Omental fat pad (tissue), 3 donors: ENCODE measurements at regions not wholly inside any gene's neighbourhood (a gene's known extent, or its start where the extent isn't known, plus 50 kb on each side); places are given as distances from the start of the nearest gene placed in this dataset.
"Not testable (repeated sequence)": the region's sequence is repeated elsewhere in the genome, so short reads cannot be mapped to it uniquely, and the experiment has no call there.

Source experiments
- ATAC-seq: fragments of 150-250 bp; one replicate; pipeline ENCODE4 v1.9.1; 2016; ENCODE audit warnings: mild to moderate bottlenecking, moderate library complexity; ENCODE audit not compliant: low FRiP score
- DNase-seq: peaks from one replicate; pipeline ENCODE4 v3.0.0-alpha.2; 2019; ENCODE audit warnings: low spot score
- TF ChIP-seq, protein P1 (sequence below), 3 donors: fragments of 450-650 bp; IDR thresholded peaks; one replicate each; pipeline ENCODE4 v1.5.1; 2016 to 2017; ENCODE audit warnings: antibody characterized with exemption in 3 of 3, mild to moderate bottlenecking in 3 of 3, moderate library complexity in 2 of 3

- TF ChIP-seq, protein P1, sequence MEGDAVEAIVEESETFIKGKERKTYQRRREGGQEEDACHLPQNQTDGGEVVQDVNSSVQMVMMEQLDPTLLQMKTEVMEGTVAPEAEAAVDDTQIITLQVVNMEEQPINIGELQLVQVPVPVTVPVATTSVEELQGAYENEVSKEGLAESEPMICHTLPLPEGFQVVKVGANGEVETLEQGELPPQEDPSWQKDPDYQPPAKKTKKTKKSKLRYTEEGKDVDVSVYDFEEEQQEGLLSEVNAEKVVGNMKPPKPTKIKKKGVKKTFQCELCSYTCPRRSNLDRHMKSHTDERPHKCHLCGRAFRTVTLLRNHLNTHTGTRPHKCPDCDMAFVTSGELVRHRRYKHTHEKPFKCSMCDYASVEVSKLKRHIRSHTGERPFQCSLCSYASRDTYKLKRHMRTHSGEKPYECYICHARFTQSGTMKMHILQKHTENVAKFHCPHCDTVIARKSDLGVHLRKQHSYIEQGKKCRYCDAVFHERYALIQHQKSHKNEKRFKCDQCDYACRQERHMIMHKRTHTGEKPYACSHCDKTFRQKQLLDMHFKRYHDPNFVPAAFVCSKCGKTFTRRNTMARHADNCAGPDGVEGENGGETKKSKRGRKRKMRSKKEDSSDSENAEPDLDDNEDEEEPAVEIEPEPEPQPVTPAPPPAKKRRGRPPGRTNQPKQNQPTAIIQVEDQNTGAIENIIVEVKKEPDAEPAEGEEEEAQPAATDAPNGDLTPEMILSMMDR (IDR thresholded peaks at IDR 0.05), result no peak
- ATAC-seq (no peak), DNase-seq (no peak)
Measured at GRCh38 chr5:62814991-62815390, 236.4 kb downstream of the LRRC70 start.

DNA sequence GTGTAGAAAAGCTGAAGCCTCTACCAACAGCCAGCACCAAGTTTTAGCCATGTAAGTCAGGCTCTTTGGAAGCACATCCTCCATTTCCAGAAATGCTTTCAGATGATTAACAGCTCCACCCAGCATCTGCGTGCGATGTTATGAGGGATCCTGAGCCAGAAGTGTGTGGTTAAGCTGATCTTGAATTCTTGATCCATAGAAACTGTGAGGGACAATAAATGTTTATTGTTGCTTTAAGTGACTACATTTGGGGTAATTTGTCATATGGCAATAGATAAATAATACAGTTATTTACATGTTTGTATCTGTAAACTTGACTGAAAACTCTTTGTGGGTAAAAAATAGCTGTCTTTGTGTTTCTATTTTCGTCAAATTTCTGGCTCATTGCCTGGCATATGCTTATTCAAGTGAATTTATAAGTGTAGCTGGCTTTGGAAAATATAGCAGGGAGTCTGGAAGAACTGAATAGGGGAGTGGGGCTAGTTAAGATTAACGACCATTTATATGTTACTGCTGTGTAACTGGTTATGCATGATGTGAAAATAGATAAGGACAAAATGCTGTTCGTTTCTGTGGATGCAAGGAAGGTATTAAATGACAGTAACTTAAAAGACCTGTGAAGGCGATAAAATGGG, 234.1 kb downstream of the LRRC70 start:
- DNase-seq, result no peak
- TF ChIP-seq, protein P1 (IDR thresholded peaks at IDR 0.05), result no peak
- no peak for ATAC-seq

DNA sequence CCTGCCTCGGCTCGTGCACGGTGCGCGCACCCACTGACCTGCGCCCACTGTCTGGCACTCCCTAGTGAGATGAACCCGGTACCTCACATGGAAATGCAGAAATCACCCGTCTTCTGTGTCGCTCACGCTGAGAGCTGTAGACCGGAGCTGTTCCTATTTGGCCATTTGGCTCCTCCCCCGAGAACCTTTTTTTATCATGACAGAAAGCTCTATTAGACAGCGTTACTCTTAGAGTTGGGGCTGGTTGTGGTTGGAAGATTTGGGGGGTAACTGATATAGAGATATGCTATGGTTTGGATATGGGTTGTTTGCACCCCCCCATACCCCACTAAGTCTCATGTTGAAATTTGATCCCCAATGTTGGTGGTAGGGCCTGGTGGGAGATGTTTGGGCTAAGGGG, 226.2 kb downstream of the LRRC70 start:
- ATAC-seq, DNase-seq: not testable (repeated sequence)

GRCh38 chr5:62795926-62796325, 217.3 kb downstream of the LRRC70 start:
- no peak for DNase-seq

DNA sequence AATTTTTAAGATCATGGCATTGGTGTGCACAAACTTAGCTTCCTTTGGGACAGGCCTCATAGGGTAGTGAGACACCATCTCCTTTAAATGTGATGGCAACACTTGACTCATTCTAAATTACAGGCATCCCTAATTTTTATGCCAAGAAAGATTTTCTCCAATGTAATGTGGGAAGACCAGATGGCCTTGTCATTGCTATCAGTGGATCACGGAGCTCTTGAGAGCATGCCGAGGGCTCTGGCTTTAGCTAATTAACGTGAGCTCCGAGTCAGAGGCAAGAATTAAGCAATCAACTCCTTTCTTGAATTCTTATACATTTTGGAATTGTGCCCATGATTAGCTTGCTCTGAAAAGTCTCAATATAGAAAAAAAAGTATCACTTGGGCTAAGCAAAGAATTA, 215.8 kb downstream of the LRRC70 start:
- ATAC-seq, result no peak
- DNase-seq, result no peak
- TF ChIP-seq, protein P1 (IDR thresholded peaks at IDR 0.05), result no peak

More at GRCh38 chr5:62795926-62796325, 217.3 kb downstream of the LRRC70 start:
- TF ChIP-seq, protein P1 (IDR thresholded peaks at IDR 0.05), result no peak
- no peak for ATAC-seq

GRCh38 chr5:62791059-62791458, 212.4 kb downstream of the LRRC70 start:
- DNase-seq (no peak), ATAC-seq (no peak)
- TF ChIP-seq, protein P1 (IDR thresholded peaks at IDR 0.05), result no peak

- ATAC-seq (no peak), DNase-seq (no peak)
- TF ChIP-seq, protein P1 (IDR thresholded peaks at IDR 0.05), result no peak
Measured at GRCh38 chr5:62790348-62790747, 211.7 kb downstream of the LRRC70 start.
